GM23248 (cell line): ENCODE measurements at regions not wholly inside any gene's neighbourhood (a gene's known extent, or its start where the extent isn't known, plus 50 kb on each side); places are given as distances from the start of the nearest gene placed in this dataset.

Source experiments
- DNase-seq: peaks from one replicate; pipeline ENCODE4 v3.0.0-alpha.2; 2015
- H2AFZ ChIP-seq: fragments of 200-600 bp; sonication (generic); 2 replicates; pipeline ENCODE4 v1.6.1; 2016; ENCODE audit warnings: antibody characterized with exemption
- H3F3A ChIP-seq: fragments of 200-600 bp; sonication (generic); 2 replicates; pipeline ENCODE4 v1.6.1; 2016; ENCODE audit warnings: mild to moderate bottlenecking, antibody characterized with exemption, mixed run types; ENCODE audit not compliant: insufficient read depth
- H3K27ac ChIP-seq: fragments of 200-600 bp; sonication (generic); 2 replicates; pipeline ENCODE4 v1.5.1; 2016; ENCODE audit warnings: mild to moderate bottlenecking
- H3K27me3 ChIP-seq: fragments of 200-600 bp; sonication (generic); replicated peaks from 2 replicates; pipeline ENCODE4 v1.6.1; 2016; ENCODE audit warnings: mild to moderate bottlenecking; ENCODE audit not compliant: insufficient read depth
- H3K36me3 ChIP-seq: fragments of 200-600 bp; sonication (generic); 2 replicates; pipeline ENCODE4 v1.6.1; 2016; ENCODE audit warnings: low read depth, mild to moderate bottlenecking
- H3K4me1 ChIP-seq: fragments of 200-600 bp; sonication (generic); 2 replicates; pipeline ENCODE4 v1.6.1; 2016; ENCODE audit warnings: mild to moderate bottlenecking; ENCODE audit not compliant: insufficient read depth
- H3K4me2 ChIP-seq: fragments of 200-600 bp; sonication (generic); one replicate; pipeline ENCODE4 v1.6.1; 2016; ENCODE audit warnings: mild to moderate bottlenecking; ENCODE audit not compliant: unreplicated experiment
- H3K4me3 ChIP-seq: fragments of 200-600 bp; sonication (generic); 2 replicates; pipeline ENCODE4 v1.5.1; 2016; ENCODE audit warnings: mild to moderate bottlenecking
- H3K79me2 ChIP-seq: fragments of 200-600 bp; sonication (generic); 2 replicates; pipeline ENCODE4 v1.6.1; 2016; ENCODE audit warnings: mild to moderate bottlenecking; ENCODE audit not compliant: insufficient read depth
- H3K9ac ChIP-seq: fragments of 200-600 bp; sonication (generic); 2 replicates; pipeline ENCODE4 v1.6.1; 2016; ENCODE audit warnings: mild to moderate bottlenecking
- H3K9me2 ChIP-seq: fragments of 200-600 bp; sonication (generic); 2 replicates; pipeline ENCODE4 v1.6.1; 2016; ENCODE audit warnings: mixed run types, mild to moderate bottlenecking, moderate library complexity; ENCODE audit not compliant: insufficient read depth
- H3K9me3 ChIP-seq: fragments of 200-600 bp; sonication (generic); one replicate; pipeline ENCODE4 v1.6.1; 2017; ENCODE audit warnings: low read depth
- H4K20me1 ChIP-seq: fragments of 200-600 bp; sonication (generic); 2 replicates; pipeline ENCODE4 v1.6.0; 2016; ENCODE audit not compliant: insufficient read depth
- EZH2 ChIP-seq: fragments of 200-600 bp; sonication (generic); IDR thresholded peaks from 2 replicates; pipeline ENCODE4 v1.6.1; 2018; ENCODE audit warnings: antibody characterized with exemption, mild to moderate bottlenecking; ENCODE audit not compliant: insufficient read depth, poor library complexity, severe bottlenecking
- EZH2phosphoT487 ChIP-seq: fragments of 200-600 bp; sonication (generic); IDR thresholded peaks from 2 replicates; pipeline ENCODE4 v1.6.1; 2018; ENCODE audit warnings: antibody characterized with exemption, moderate library complexity, mild to moderate bottlenecking, low read depth; ENCODE audit not compliant: insufficient read depth
- WGBS, 2 experiments: methylation state at CpG; one replicate each; pipeline ENCODE4 v1.1.6; 2015 to 2017; ENCODE audit warnings: low lambda C conversion rate in 2 of 2, low coverage in 1 of 2; ENCODE audit errors: missing lambda C conversion rate in 2 of 2; 5-methylcytosine and 5-hydroxymethylcytosine counted together
- in situ Hi-C: fragments of 300-500 bp; cut with MboI; formaldehyde crosslinking; loops from 2 replicates; pipeline ENCODE4 v1.15.0; 2020

GRCh38 chr13:91219201-91219600 lies 128.3 kb upstream of the MIR17HG start:
- Histone ChIP-seq H3K36me3 (no peaks in the 10 kb centered on the region), H3K4me3 (no peak overlapping the region), H3K9me3 (no peaks in the 10 kb centered on the region), H3F3A (no peaks in the 10 kb centered on the region), H3K9ac (no peak overlapping the region), H3K9me2 (no peaks in the 10 kb centered on the region), H2AFZ (no peak overlapping the region), H3K27me3 (no peaks in the 10 kb centered on the region), H3K27ac (no peak overlapping the region), H3K4me2 (no peak overlapping the region), H4K20me1 (no peaks in the 10 kb centered on the region), H3K4me1 (no peaks in the 10 kb centered on the region), H3K79me2 (no peaks in the 10 kb centered on the region)
- 15% methylated on average over 1 of the region's 1 CpG for WGBS, 2 experiments
- in situ Hi-C loops = no loop called here
- no peak for DNase-seq
- TF ChIP-seq EZH2phosphoT487 (no peak), EZH2 (no peak)

GRCh38 chr13:91220872-91221271 lies 126.6 kb upstream of the MIR17HG start:
- H3K4me1 ChIP-seq = no peaks in the 10 kb centered on the region
- in situ Hi-C loops = no loop called here
- no peaks in the 10 kb centered on the region for H3K9me2 ChIP-seq
- H3K4me3 ChIP-seq = no peak overlapping the region
- H3K9ac ChIP-seq = no peak overlapping the region
- DNase-seq = no peak
- H3K36me3 ChIP-seq = no peaks in the 10 kb centered on the region
- no peak overlapping the region for H2AFZ ChIP-seq
- no peaks in the 10 kb centered on the region for H4K20me1 ChIP-seq
- 0 to 10% methylated on average over 1 of the region's 1 CpG for WGBS, 2 experiments
- no peaks in the 10 kb centered on the region for H3F3A ChIP-seq
- no peak overlapping the region for H3K4me2 ChIP-seq
- H3K27ac ChIP-seq = no peak overlapping the region
- TF ChIP-seq EZH2phosphoT487 = no peak
- no peak for TF ChIP-seq EZH2
- no peaks in the 10 kb centered on the region for H3K79me2 ChIP-seq
- no peaks in the 10 kb centered on the region for H3K27me3 ChIP-seq
- H3K9me3 ChIP-seq = no peaks in the 10 kb centered on the region

- 3 to 6% methylated on average over 1 of the region's 1 CpG for WGBS, 2 experiments
- no peak for TF ChIP-seq EZH2phosphoT487
- no peak for TF ChIP-seq EZH2
- H3F3A ChIP-seq = no peaks in the 10 kb centered on the region
- no peaks in the 10 kb centered on the region for H3K9me2 ChIP-seq
- H3K4me2 ChIP-seq = no peak overlapping the region
- no peaks in the 10 kb centered on the region for H4K20me1 ChIP-seq
- no peaks in the 10 kb centered on the region for H3K4me1 ChIP-seq
- H3K4me3 ChIP-seq = no peak overlapping the region
- H3K27me3 ChIP-seq = no peaks in the 10 kb centered on the region
- no peak for DNase-seq
- no peak overlapping the region for H3K9ac ChIP-seq
- no peak overlapping the region for H2AFZ ChIP-seq
- H3K27ac ChIP-seq = no peak overlapping the region
- in situ Hi-C loops = no loop called here
- H3K79me2 ChIP-seq = no peaks in the 10 kb centered on the region
- H3K36me3 ChIP-seq = no peaks in the 10 kb centered on the region
- H3K9me3 ChIP-seq = no peaks in the 10 kb centered on the region
These were observed 119.4 kb upstream of the MIR17HG start for GRCh38 chr13:91228108-91228507.

- H3K4me3 ChIP-seq = no peak overlapping the region
- H3K27ac ChIP-seq = no peak overlapping the region
- no peaks in the 10 kb centered on the region for H3K36me3 ChIP-seq
- in situ Hi-C loops = no loop called here
- H3K9me3 ChIP-seq = no peaks in the 10 kb centered on the region
- WGBS, 2 experiments = 5 to 10% methylated on average over 1 of the region's 1 CpG
- no peak for DNase-seq
- TF ChIP-seq EZH2phosphoT487 = no peak
- TF ChIP-seq EZH2 = no peak
- no peaks in the 10 kb centered on the region for H3F3A ChIP-seq
- no peaks in the 10 kb centered on the region for H3K9me2 ChIP-seq
- H2AFZ ChIP-seq = no peak overlapping the region
- no peaks in the 10 kb centered on the region for H4K20me1 ChIP-seq
- H3K4me2 ChIP-seq = no peak overlapping the region
- H3K79me2 ChIP-seq = no peaks in the 10 kb centered on the region
- no peaks in the 10 kb centered on the region for H3K4me1 ChIP-seq
- H3K27me3 ChIP-seq = no peaks in the 10 kb centered on the region
- H3K9ac ChIP-seq = no peak overlapping the region
These were observed 118.5 kb upstream of the MIR17HG start for GRCh38 chr13:91228940-91229339.

- H3F3A ChIP-seq = no peaks in the 10 kb centered on the region
These were observed 114.8 kb upstream of the MIR17HG start for GRCh38 chr13:91232716-91233115.

More at GRCh38 chr13:91232716-91233115, 114.8 kb upstream of the MIR17HG start:
- no peak for TF ChIP-seq EZH2
- TF ChIP-seq EZH2phosphoT487 = no peak
- Histone ChIP-seq H3K4me1 (no peaks in the 10 kb centered on the region), H3K27ac (no peak overlapping the region), H3K27me3 (no peaks in the 10 kb centered on the region), H3K4me3 (no peak overlapping the region), H3K4me2 (no peak overlapping the region), H3K9ac (no peak overlapping the region), H2AFZ (no peak overlapping the region), H4K20me1 (no peaks in the 10 kb centered on the region), H3K79me2 (no peaks in the 10 kb centered on the region), H3K9me3 (no peaks in the 10 kb centered on the region), H3K9me2 (no peaks in the 10 kb centered on the region), H3K36me3 (no peaks in the 10 kb centered on the region)
- no peak for DNase-seq
- in situ Hi-C loops = no loop called here
